HCT116 (cell line): ENCODE measurements at regions not wholly inside any gene's neighbourhood (a gene's known extent, or its start where the extent isn't known, plus 50 kb on each side); places are given as distances from the start of the nearest gene placed in this dataset.

Experiments used
- ATAC-seq: fragments of 200-7000 bp; cut with Tn5 transposase; 2 replicates; pipeline ENCODE4 v1.9.1; 2020; ENCODE audit warnings: mild to moderate bottlenecking, moderate library complexity
- BruUV-seq: library from RNA; stranded (reverse); fragments of 400-500 nt; replicated peaks from 2 replicates; lab custom pipeline; 2021; lab: Mats Ljungman, UMichigan
- CTCF ChIA-PET: fragments of 300-600 bp; sonication (Branson Sonifier 250); formaldehyde crosslinking; loops from one replicate; lab custom pipeline; 2021; ENCODE audit warnings: antibody characterized with exemption; lab: Charles Lee
- POLR2A ChIA-PET: fragments of 300-600, 350-600 bp; sonication (Branson Sonifier 250); formaldehyde crosslinking; loops from one replicate; lab custom pipeline; 2021; ENCODE audit warnings: antibody characterized with exemption; lab: Charles Lee
- RAD21 ChIA-PET, 2 experiments: fragments of 300-600 bp; sonication (Branson Sonifier 250); formaldehyde crosslinking; loops; one replicate each; lab custom pipeline; 2023; ENCODE audit warnings: low total read pairs in 2 of 2; ENCODE audit not compliant: uncharacterized antibody in 2 of 2, unreplicated experiment in 2 of 2, low non-redundant PET in 1 of 2; lab: Charles Lee
- DNase-seq: peaks from one replicate; pipeline ENCODE4 v3.0.0-alpha.2; 2010; ENCODE audit warnings: low read depth, low spot score
- H2AFZ ChIP-seq: fragments of 200-600 bp; shearing (Covaris generic), sonication (generic); 2 replicates; pipeline ENCODE4 v1.6.1; 2017; ENCODE audit warnings: low read depth, mixed run types, mixed read lengths, antibody characterized with exemption, low read length; ENCODE audit not compliant: poor library complexity, severe bottlenecking
- H3K27ac ChIP-seq: 2 replicates; pipeline ENCODE4 v1.5.1; 2012; ENCODE audit warnings: low read depth, low read length
- H3K27me3 ChIP-seq: fragments of 200-600 bp; sonication (generic); 2 replicates; pipeline ENCODE4 v1.6.1; 2016; ENCODE audit warnings: mixed run types, low read length, mixed read lengths; ENCODE audit not compliant: insufficient read depth
- H3K36me3 ChIP-seq, 2 experiments: fragments of 200-500 bp in 1 of 2; fragments of 200-600 bp in 1 of 2; sonication (Bioruptor generic) in 1 of 2; sonication (generic) in 1 of 2; 2 replicates each; pipeline versions ENCODE4 v1.5.1 to v1.6.1; 2014 to 2016; ENCODE audit warnings: low read length in 2 of 2, inconsistent platforms in 1 of 2, mixed read lengths in 1 of 2, mixed run types in 1 of 2; ENCODE audit not compliant: insufficient read depth in 2 of 2, control insufficient read depth in 1 of 2
- H3K4me1 ChIP-seq, 2 experiments: fragments of 200-600 bp in 1 of 2; sonication (generic) in 1 of 2; 2 replicates each; pipeline versions ENCODE4 v1.5.1 to v1.6.1; 2012 to 2017; ENCODE audit warnings: low read length in 2 of 2, inconsistent platforms in 1 of 2, mild to moderate bottlenecking in 1 of 2, mixed read lengths in 1 of 2, mixed run types in 1 of 2, moderate library complexity in 1 of 2; ENCODE audit not compliant: insufficient read depth in 2 of 2, control insufficient read depth in 1 of 2
- H3K4me2 ChIP-seq: fragments of 200-600 bp; sonication (generic); 2 replicates; pipeline ENCODE4 v1.6.1; 2017; ENCODE audit warnings: mixed run types, low read length, mixed read lengths
- H3K4me3 ChIP-seq, 2 experiments: fragments of 200-600 bp in 1 of 2; sonication (generic) in 1 of 2; replicated peaks in 1 of 2; 2 replicates each; pipeline ENCODE4 v1.5.1; 2011 to 2016; ENCODE audit warnings: low read length in 2 of 2, control low read depth in 1 of 2, low read depth in 1 of 2, mild to moderate bottlenecking in 1 of 2, mixed read lengths in 1 of 2, mixed run types in 1 of 2
- H3K79me2 ChIP-seq: fragments of 200-600 bp; sonication (generic); 2 replicates; pipeline ENCODE4 v1.6.1; 2017; ENCODE audit warnings: mild to moderate bottlenecking, mixed run types, low read length, moderate library complexity, mixed read lengths; ENCODE audit not compliant: insufficient read depth
- H3K9ac ChIP-seq: fragments of 200-600 bp; sonication (generic); 2 replicates; pipeline ENCODE4 v1.6.1; 2016; ENCODE audit warnings: low read length, mixed read lengths
- H3K9me2 ChIP-seq: fragments of 200-600 bp; sonication (generic), shearing (Covaris generic); 2 replicates; pipeline ENCODE4 v1.6.1; 2017; ENCODE audit warnings: mixed run types, mild to moderate bottlenecking, moderate library complexity; ENCODE audit not compliant: insufficient read depth
- H3K9me3 ChIP-seq, 2 experiments: fragments of 200-500 bp in 1 of 2; fragments of 200-600 bp in 1 of 2; sonication (Bioruptor generic) in 1 of 2; sonication (generic) in 1 of 2; 2 replicates each; pipeline ENCODE4 v1.6.1; 2014 to 2017; ENCODE audit warnings: low read length in 2 of 2, mixed read lengths in 2 of 2, inconsistent platforms in 1 of 2, low read depth in 1 of 2, mild to moderate bottlenecking in 1 of 2, mixed run types in 1 of 2, moderate library complexity in 1 of 2; ENCODE audit not compliant: control insufficient read depth in 1 of 2, insufficient read depth in 1 of 2
- H4K20me1 ChIP-seq: fragments of 200-600 bp; sonication (generic), shearing (Covaris generic); 2 replicates; pipeline ENCODE4 v1.6.1; 2017; ENCODE audit warnings: mixed run types, mild to moderate bottlenecking, moderate library complexity; ENCODE audit not compliant: insufficient read depth
- ATF3 ChIP-seq: IDR thresholded peaks from 2 replicates; pipeline ENCODE4 v1.6.1; 2012
- CBX3 ChIP-seq: IDR thresholded peaks from 2 replicates; pipeline ENCODE4 v1.6.1; 2012; ENCODE audit warnings: low read depth
- CEBPB ChIP-seq: IDR thresholded peaks from 2 replicates; pipeline ENCODE4 v1.6.1; 2012; ENCODE audit warnings: low read depth
- CTCF ChIP-seq, 3 experiments: fragments of 200-600 bp in 1 of 3; sonication (generic) in 1 of 3; IDR thresholded peaks in 2 of 3; conservative IDR thresholded peaks in 1 of 3; 2 replicates each; pipeline ENCODE4 v1.5.1; 2012 to 2017; ENCODE audit warnings: low read depth in 2 of 3, low read length in 2 of 3, antibody characterized with exemption in 1 of 3, borderline replicate concordance in 1 of 3, control low read depth in 1 of 3, mild to moderate bottlenecking in 1 of 3, mixed read lengths in 1 of 3, mixed run types in 1 of 3, moderate library complexity in 1 of 3; ENCODE audit not compliant: insufficient read depth in 1 of 3
- EGR1 ChIP-seq: IDR thresholded peaks from 2 replicates; pipeline ENCODE4 v1.6.1; 2012; ENCODE audit warnings: low read depth
- ELF1 ChIP-seq: IDR thresholded peaks from 2 replicates; pipeline ENCODE4 v1.6.1; 2012; ENCODE audit warnings: low read depth, borderline replicate concordance
- EZH2phosphoT487 ChIP-seq: fragments of 200-600 bp; IDR thresholded peaks from 2 replicates; pipeline ENCODE4 v1.6.1; 2018; ENCODE audit warnings: antibody characterized with exemption, borderline replicate concordance
- FOSL1 ChIP-seq: IDR thresholded peaks from 2 replicates; pipeline ENCODE4 v1.6.1; 2012; ENCODE audit warnings: low read depth
- JUND ChIP-seq: IDR thresholded peaks from 2 replicates; pipeline ENCODE4 v1.6.1; 2012
- POLR2AphosphoS5 ChIP-seq: IDR thresholded peaks from 2 replicates; pipeline ENCODE4 v1.6.1; 2011; ENCODE audit warnings: mild to moderate bottlenecking, low read depth, low read length, moderate library complexity
- RAD21 ChIP-seq: IDR thresholded peaks from 2 replicates; pipeline ENCODE4 v1.6.1; 2012; ENCODE audit warnings: low read depth, mild to moderate bottlenecking
- REST ChIP-seq: IDR thresholded peaks from 2 replicates; pipeline ENCODE4 v1.6.1; 2012; ENCODE audit warnings: low read depth
- SIN3A ChIP-seq: IDR thresholded peaks from 2 replicates; pipeline ENCODE4 v1.6.1; 2012; ENCODE audit warnings: low read depth
- SP1 ChIP-seq: IDR thresholded peaks from 2 replicates; pipeline ENCODE4 v1.6.1; 2012; ENCODE audit warnings: low read depth
- TCF7L2 ChIP-seq: IDR thresholded peaks from 2 replicates; pipeline ENCODE4 v1.7.0; 2011; ENCODE audit warnings: borderline replicate concordance, inconsistent platforms; ENCODE audit not compliant: insufficient read depth, insufficient read length; ENCODE audit errors: extremely low read depth
- YY1 ChIP-seq: IDR thresholded peaks from 2 replicates; pipeline ENCODE4 v1.6.1; 2011; ENCODE audit warnings: low read length, low read depth, moderate library complexity, mild to moderate bottlenecking; ENCODE audit not compliant: insufficient replicate concordance; ENCODE audit errors: extremely low read depth
- ZBTB33 ChIP-seq: IDR thresholded peaks from 2 replicates; pipeline ENCODE4 v1.6.1; 2011; ENCODE audit warnings: mild to moderate bottlenecking, low read length, moderate library complexity; ENCODE audit not compliant: insufficient replicate concordance; ENCODE audit errors: extremely low read depth
- ZFX ChIP-seq: fragments of 450-650 bp; IDR thresholded peaks from 2 replicates; pipeline ENCODE4 v1.6.1; 2017
- ZNF274 ChIP-seq: fragments of 200-500 bp; sonication (Bioruptor generic); IDR thresholded peaks from 2 replicates; pipeline ENCODE4 v1.6.1; 2014; ENCODE audit warnings: mild to moderate bottlenecking, low read depth, low read length, inconsistent platforms
- intact Hi-C: fragments of 100-400 bp; cut with micrococcal nuclease; formaldehyde crosslinking; loops from 2 replicates; pipeline ENCODE4 v1.10.0; 2022
- TF ChIP-seq, protein P1 (sequence below): IDR thresholded peaks from 2 replicates; pipeline ENCODE4 v1.6.1; 2012

DNA sequence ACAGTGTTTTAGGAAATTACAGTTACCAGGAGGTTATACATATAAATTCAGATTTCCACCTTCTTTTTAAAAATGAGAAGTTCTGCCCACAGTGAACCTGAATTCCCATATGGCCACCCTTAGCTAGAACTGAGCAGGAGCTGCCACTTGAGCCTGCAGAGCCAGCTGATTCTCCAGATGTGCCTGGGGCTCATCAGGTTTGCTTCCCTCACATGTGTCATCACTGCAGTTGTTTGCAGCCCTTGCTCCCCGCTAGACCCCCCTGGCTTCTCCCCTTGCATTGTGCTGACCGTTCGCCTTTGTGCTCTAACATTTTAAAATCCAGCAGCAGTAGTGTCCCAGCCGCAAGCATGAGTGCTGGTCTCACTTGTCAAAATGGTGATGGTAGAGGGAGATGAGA is 131.1 kb downstream of the UTRN start:
- ChIA-PET RAD21 (no interaction called here), POLR2A (no interaction called here), CTCF (no interaction called here)
- no peaks in the 10 kb centered on the region for H3K36me3 ChIP-seq
- H3K4me1 ChIP-seq: peaks cover 0 to 10% of the 10 kb centered on the region in 2 experiments; a peak in 1 of 4 replicates
- H3K4me2 ChIP-seq: no peak overlapping the region
- no peaks in the 10 kb centered on the region for H3K79me2 ChIP-seq
- no peaks in the 10 kb centered on the region for H4K20me1 ChIP-seq
- H3K9me2 ChIP-seq: no peaks in the 10 kb centered on the region
- no peak overlapping the region for H3K9ac ChIP-seq
- intact Hi-C loops: no loop called here
- ATAC-seq: no peak
- H3K4me3 ChIP-seq: no peak overlapping the region
- TF ChIP-seq SIN3A: no peak
- TF ChIP-seq ZFX: no peak
- no peak for TF ChIP-seq CEBPB
- no peak for TF ChIP-seq CBX3
- no peak for TF ChIP-seq SP1
- TF ChIP-seq EGR1: no peak
- TF ChIP-seq TCF7L2: no peak
- no peak for TF ChIP-seq ELF1
- no peak for TF ChIP-seq FOSL1
- TF ChIP-seq, protein P1, sequence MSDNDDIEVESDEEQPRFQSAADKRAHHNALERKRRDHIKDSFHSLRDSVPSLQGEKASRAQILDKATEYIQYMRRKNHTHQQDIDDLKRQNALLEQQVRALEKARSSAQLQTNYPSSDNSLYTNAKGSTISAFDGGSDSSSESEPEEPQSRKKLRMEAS: no peak
- TF ChIP-seq ZBTB33: no peak
- no peak for TF ChIP-seq RAD21
- no peak for TF ChIP-seq REST
- TF ChIP-seq CTCF (IDR thresholded peaks at IDR 0.05 in 2 of 3, conservative IDR thresholded peaks at IDR 0.05 in 1 of 3; ENCODE audit: borderline replicate concordance in 1 of 3, insufficient read depth in 1 of 3, low read depth in 2 of 3, low read length in 2 of 3): no peak
- TF ChIP-seq YY1: no peak
- TF ChIP-seq ZNF274: no peak
- no peak for TF ChIP-seq POLR2AphosphoS5
- no peak for TF ChIP-seq ATF3
- TF ChIP-seq JUND: no peak
- TF ChIP-seq EZH2phosphoT487: no peak
- BruUV-seq: no TSS peak
- H2AFZ ChIP-seq: no peak overlapping the region
- DNase-seq: no peak
- no peaks in the 10 kb centered on the region for H3K27me3 ChIP-seq
- H3K27ac ChIP-seq: no peak overlapping the region
- no peaks in the 10 kb centered on the region for H3K9me3 ChIP-seq
